ENCODE measurements at regions not wholly inside any gene's neighbourhood (a gene's known extent, or its start where the extent isn't known, plus 50 kb on each side); places are given as distances from the start of the nearest gene placed in this dataset.

DNA sequence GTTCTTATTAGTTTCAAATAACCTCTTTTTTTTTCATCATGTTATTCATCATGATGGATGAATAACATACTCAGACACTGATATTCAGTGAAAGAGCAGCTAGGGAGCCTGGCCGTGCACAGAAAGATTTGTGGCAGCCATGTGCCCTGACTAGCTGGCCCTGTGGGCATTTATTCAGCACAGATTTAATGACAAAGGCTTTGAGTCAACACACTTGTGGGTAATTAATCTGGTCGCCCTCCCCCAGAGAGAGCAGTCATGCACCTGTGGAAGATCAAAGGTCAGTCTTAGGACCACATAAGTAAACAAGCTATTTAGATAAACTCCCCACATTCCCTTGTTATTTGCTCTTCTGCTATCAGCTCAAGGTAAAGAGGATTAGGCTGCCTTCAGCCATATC is 153.2 kb upstream of the HMCN1 start:
- TF ChIP-seq, protein P1, sequence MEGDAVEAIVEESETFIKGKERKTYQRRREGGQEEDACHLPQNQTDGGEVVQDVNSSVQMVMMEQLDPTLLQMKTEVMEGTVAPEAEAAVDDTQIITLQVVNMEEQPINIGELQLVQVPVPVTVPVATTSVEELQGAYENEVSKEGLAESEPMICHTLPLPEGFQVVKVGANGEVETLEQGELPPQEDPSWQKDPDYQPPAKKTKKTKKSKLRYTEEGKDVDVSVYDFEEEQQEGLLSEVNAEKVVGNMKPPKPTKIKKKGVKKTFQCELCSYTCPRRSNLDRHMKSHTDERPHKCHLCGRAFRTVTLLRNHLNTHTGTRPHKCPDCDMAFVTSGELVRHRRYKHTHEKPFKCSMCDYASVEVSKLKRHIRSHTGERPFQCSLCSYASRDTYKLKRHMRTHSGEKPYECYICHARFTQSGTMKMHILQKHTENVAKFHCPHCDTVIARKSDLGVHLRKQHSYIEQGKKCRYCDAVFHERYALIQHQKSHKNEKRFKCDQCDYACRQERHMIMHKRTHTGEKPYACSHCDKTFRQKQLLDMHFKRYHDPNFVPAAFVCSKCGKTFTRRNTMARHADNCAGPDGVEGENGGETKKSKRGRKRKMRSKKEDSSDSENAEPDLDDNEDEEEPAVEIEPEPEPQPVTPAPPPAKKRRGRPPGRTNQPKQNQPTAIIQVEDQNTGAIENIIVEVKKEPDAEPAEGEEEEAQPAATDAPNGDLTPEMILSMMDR (IDR thresholded peaks at IDR 0.05; ENCODE audit: low read depth, low read length, poor library complexity, severe bottlenecking): no peak
- no peak for TF ChIP-seq EZH2phosphoT487 (IDR thresholded peaks at IDR 0.05; ENCODE audit: borderline replicate concordance, low read length)
